KMS-11 (cell line): ENCODE measurements at regions not wholly inside any gene's neighbourhood (a gene's known extent, or its start where the extent isn't known, plus 50 kb on each side); places are given as distances from the start of the nearest gene placed in this dataset.

Experiments used
- H2AFZ ChIP-seq: fragments of 200-600 bp; sonication (generic); 2 replicates; pipeline ENCODE4 v1.6.1; 2016; ENCODE audit warnings: antibody characterized with exemption, mixed run types, low read depth
- H3K27ac ChIP-seq: fragments of 200-600 bp; sonication (generic); 2 replicates; pipeline ENCODE4 v1.6.1; 2016; ENCODE audit warnings: mild to moderate bottlenecking, mixed run types
- H3K27me3 ChIP-seq: fragments of 200-600 bp; sonication (generic); 2 replicates; pipeline ENCODE4 v1.6.1; 2017; ENCODE audit warnings: mild to moderate bottlenecking, low read depth, mixed run types, moderate library complexity; ENCODE audit not compliant: insufficient read depth
- H3K36me3 ChIP-seq: fragments of 200-600 bp; sonication (generic); 2 replicates; pipeline ENCODE4 v1.6.1; 2017; ENCODE audit warnings: mild to moderate bottlenecking, mixed run types; ENCODE audit not compliant: insufficient read depth
- H3K4me1 ChIP-seq: fragments of 200-600 bp; sonication (generic); 2 replicates; pipeline ENCODE4 v1.6.1; 2016; ENCODE audit warnings: mild to moderate bottlenecking, low read depth, mixed run types; ENCODE audit not compliant: poor library complexity, severe bottlenecking
- H3K4me2 ChIP-seq: fragments of 200-600 bp; sonication (generic); 2 replicates; pipeline ENCODE4 v1.7.0; 2016; ENCODE audit warnings: mild to moderate bottlenecking, mixed run types
- H3K4me3 ChIP-seq: fragments of 200-600 bp; sonication (generic); IDR thresholded peaks from 2 replicates; pipeline ENCODE4 v1.6.1; 2017; ENCODE audit warnings: low read depth, low read length, mixed read lengths; ENCODE audit not compliant: insufficient read depth
- H3K79me2 ChIP-seq: fragments of 200-600 bp; sonication (generic); 2 replicates; pipeline ENCODE4 v1.6.1; 2016; ENCODE audit warnings: low read depth, mixed run types; ENCODE audit not compliant: insufficient read depth
- H3K9ac ChIP-seq: fragments of 200-600 bp; sonication (generic); 2 replicates; pipeline ENCODE4 v1.6.1; 2016; ENCODE audit warnings: mild to moderate bottlenecking, mixed run types
- H4K20me1 ChIP-seq: fragments of 200-600 bp; sonication (generic); 2 replicates; pipeline ENCODE4 v1.6.1; 2016; ENCODE audit warnings: mild to moderate bottlenecking, mixed run types; ENCODE audit not compliant: insufficient read depth
- TF ChIP-seq, protein P1 (sequence below): fragments of 200-600 bp; sonication (generic); conservative IDR thresholded peaks from 2 replicates; pipeline ENCODE4 v1.6.1; 2017; ENCODE audit warnings: low read depth, mild to moderate bottlenecking, antibody characterized with exemption, low read length, moderate library complexity, mixed read lengths

DNA sequence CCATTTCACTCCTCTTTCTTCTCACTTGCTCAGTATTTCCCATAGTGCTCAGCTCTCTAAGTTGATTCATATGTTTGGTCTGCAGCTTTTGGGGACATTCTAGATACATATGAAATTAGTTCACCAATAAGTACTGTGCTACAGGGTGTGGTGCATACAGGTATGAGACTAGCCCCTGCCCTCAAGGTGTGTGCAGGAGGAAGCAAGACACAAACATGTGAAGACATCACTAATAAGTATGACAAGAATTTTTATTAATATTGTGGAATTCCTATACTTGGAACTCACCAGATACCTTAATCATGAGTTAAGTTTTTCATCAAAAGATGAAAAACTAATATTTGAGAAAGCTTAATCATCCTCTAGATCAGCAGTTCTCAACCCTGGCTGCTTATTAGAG is 505.2 kb downstream of the ZNF674 start:
- Histone ChIP-seq H3K79me2 (no peaks in the 10 kb centered on the region), H3K27me3 (no peaks in the 10 kb centered on the region), H3K4me2 (no peak overlapping the region)

DNA sequence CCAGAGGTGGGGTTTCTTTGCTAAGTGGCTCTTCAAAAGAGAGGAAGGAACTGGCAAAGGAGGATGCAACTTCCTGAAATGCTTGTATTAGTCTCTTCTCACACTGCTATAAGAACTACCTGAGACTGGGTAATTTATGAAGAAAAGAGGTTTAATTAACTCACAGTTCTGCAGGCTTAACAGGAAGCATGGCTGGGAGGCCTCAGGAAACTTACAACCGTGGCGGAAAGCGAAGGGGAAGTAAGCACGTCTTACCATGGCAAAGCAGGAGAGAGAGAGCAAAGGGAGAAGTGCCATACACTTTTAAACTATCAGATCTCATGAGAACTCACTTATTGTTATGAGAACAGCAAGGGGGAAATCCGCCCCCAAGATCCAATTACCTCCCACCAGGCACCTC is 505.7 kb downstream of the ZNF674 start:
- H3K9ac ChIP-seq = no peak overlapping the region
- no peaks in the 10 kb centered on the region for H3K4me1 ChIP-seq
- no peak overlapping the region for H2AFZ ChIP-seq
- H3K79me2 ChIP-seq = no peaks in the 10 kb centered on the region
- H3K27ac ChIP-seq = no peak overlapping the region
- H3K27me3 ChIP-seq = no peaks in the 10 kb centered on the region
- TF ChIP-seq, protein P1, sequence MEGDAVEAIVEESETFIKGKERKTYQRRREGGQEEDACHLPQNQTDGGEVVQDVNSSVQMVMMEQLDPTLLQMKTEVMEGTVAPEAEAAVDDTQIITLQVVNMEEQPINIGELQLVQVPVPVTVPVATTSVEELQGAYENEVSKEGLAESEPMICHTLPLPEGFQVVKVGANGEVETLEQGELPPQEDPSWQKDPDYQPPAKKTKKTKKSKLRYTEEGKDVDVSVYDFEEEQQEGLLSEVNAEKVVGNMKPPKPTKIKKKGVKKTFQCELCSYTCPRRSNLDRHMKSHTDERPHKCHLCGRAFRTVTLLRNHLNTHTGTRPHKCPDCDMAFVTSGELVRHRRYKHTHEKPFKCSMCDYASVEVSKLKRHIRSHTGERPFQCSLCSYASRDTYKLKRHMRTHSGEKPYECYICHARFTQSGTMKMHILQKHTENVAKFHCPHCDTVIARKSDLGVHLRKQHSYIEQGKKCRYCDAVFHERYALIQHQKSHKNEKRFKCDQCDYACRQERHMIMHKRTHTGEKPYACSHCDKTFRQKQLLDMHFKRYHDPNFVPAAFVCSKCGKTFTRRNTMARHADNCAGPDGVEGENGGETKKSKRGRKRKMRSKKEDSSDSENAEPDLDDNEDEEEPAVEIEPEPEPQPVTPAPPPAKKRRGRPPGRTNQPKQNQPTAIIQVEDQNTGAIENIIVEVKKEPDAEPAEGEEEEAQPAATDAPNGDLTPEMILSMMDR = no peak
- no peak overlapping the region for H3K4me3 ChIP-seq
- H4K20me1 ChIP-seq = no peaks in the 10 kb centered on the region
- H3K36me3 ChIP-seq = no peaks in the 10 kb centered on the region
- no peak overlapping the region for H3K4me2 ChIP-seq

More for the DNA sequence above, 505.2 kb downstream of the ZNF674 start:
- Histone ChIP-seq H3K9ac (no peak overlapping the region), H2AFZ (no peak overlapping the region), H4K20me1 (no peaks in the 10 kb centered on the region), H3K27ac (no peak overlapping the region), H3K36me3 (no peaks in the 10 kb centered on the region), H3K4me3 (no peak overlapping the region), H3K4me1 (no peaks in the 10 kb centered on the region)
- TF ChIP-seq, protein P1 = no peak

DNA sequence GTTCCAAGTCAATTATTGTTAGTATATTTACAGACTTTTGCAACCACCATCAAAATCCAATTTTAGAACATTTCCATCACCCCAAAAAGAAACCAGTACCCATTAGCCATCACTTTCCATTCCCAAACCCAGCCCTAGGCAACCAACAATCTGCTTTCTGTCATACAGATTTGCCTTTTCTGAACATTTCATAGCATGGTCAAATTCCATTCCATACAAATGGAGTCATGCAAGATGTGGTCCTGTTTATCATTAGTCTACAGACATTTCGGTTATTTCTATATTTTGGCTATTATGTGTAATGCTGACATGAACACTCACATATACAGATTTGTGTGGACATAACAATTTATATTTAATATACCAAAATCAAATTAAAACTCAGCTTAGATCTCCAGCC is 508.7 kb downstream of the ZNF674 start:
- no peaks in the 10 kb centered on the region for H3K4me1 ChIP-seq
- H4K20me1 ChIP-seq = no peaks in the 10 kb centered on the region
- TF ChIP-seq, protein P1 = no peak
- H3K4me2 ChIP-seq = no peak overlapping the region
- no peak overlapping the region for H3K4me3 ChIP-seq
- H3K36me3 ChIP-seq = no peaks in the 10 kb centered on the region
- H3K27me3 ChIP-seq = no peaks in the 10 kb centered on the region
- H3K27ac ChIP-seq = no peak overlapping the region
- no peak overlapping the region for H2AFZ ChIP-seq
- no peak overlapping the region for H3K9ac ChIP-seq
- H3K79me2 ChIP-seq = no peaks in the 10 kb centered on the region

DNA sequence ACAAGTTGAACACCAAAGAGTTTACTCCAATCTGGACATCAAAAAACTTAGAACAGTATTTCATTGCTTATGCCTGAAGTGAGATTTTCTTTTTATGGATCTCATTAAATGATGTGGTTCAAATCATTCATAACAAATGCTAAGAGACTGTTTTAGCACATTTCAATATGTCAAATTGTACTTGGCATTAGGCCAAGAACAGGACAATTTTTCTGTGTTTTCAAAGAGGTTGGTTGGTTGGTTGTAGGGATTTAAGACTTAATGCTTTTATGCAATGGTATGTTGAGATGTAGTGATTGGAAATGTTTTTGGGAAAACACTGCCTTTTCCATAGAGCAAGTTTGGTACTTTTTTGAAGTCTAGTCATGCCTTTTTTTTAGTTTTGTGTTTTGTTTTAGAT is 510.4 kb downstream of the ZNF674 start:
- Histone ChIP-seq H3K4me2 (no peak overlapping the region), H3K27ac (no peak overlapping the region), H4K20me1 (no peaks in the 10 kb centered on the region), H3K36me3 (no peaks in the 10 kb centered on the region), H3K27me3 (no peaks in the 10 kb centered on the region), H3K4me1 (no peaks in the 10 kb centered on the region), H3K9ac (no peak overlapping the region), H2AFZ (no peak overlapping the region), H3K79me2 (no peaks in the 10 kb centered on the region), H3K4me3 (no peak overlapping the region)
- TF ChIP-seq, protein P1 = no peak
